Activated B cell treated with CpG ODN at 0.5 μM for 24 hours (primary cell): ENCODE measurements at regions not wholly inside any gene's neighbourhood (a gene's known extent, or its start where the extent isn't known, plus 50 kb on each side); places are given as distances from the start of the nearest gene placed in this dataset.

Source experiments
- ATAC-seq: fragments of 200-7000 bp; cut with Tn5 transposase; one replicate; pipeline ENCODE4 v1.10.0; 2021; ENCODE audit warnings: low read depth, mild to moderate bottlenecking, moderate library complexity
- CTCF ChIA-PET: fragments of 350-600 bp; sonication (Branson Sonifier 250); formaldehyde crosslinking; loops from one replicate; lab custom pipeline; 2021; ENCODE audit warnings: antibody characterized with exemption; lab: Charles Lee
- POLR2A ChIA-PET: fragments of 350-600 bp; sonication (Branson Sonifier 250); formaldehyde crosslinking; loops from one replicate; lab custom pipeline; 2021; ENCODE audit warnings: antibody characterized with exemption; lab: Charles Lee
- DNase-seq: peaks from one replicate; pipeline ENCODE4 v3.0.0; 2022
- H3K27ac Mint-ChIP-seq: one replicate; pipeline ENCODE4 v1.8.0; 2020; ENCODE audit warnings: mixed read lengths
- H3K27me3 Mint-ChIP-seq: one replicate; pipeline ENCODE4 v1.8.0; 2021; ENCODE audit warnings: mixed read lengths
- H3K36me3 Mint-ChIP-seq: one replicate; pipeline ENCODE4 v1.8.0; 2021; ENCODE audit warnings: low read depth, mixed read lengths
- H3K4me1 Mint-ChIP-seq: one replicate; pipeline ENCODE4 v1.8.0; 2021; ENCODE audit warnings: mixed read lengths
- H3K4me3 Mint-ChIP-seq: one replicate; pipeline ENCODE4 v1.8.0; 2020; ENCODE audit warnings: mild to moderate bottlenecking, mixed read lengths
- H3K9me3 Mint-ChIP-seq: one replicate; pipeline ENCODE4 v1.8.0; 2020; ENCODE audit warnings: mixed read lengths
- intact Hi-C: fragments of 100-400 bp; cut with micrococcal nuclease; formaldehyde crosslinking; loops from one replicate; pipeline ENCODE4 v1.15.1; 2024
- TF ChIP-seq, protein P1 (sequence below): fragments of 200-600 bp; IDR thresholded peaks from one replicate; pipeline ENCODE4 v1.8.0; 2022; ENCODE audit warnings: antibody characterized with exemption, mild to moderate bottlenecking

- H3K36me3 Mint-ChIP-seq: no peaks in the 10 kb centered on the region
- POLR2A ChIA-PET: no interaction called here
- no peak overlapping the region for H3K27ac Mint-ChIP-seq
- no peaks in the 10 kb centered on the region for H3K27me3 Mint-ChIP-seq
- no peak for DNase-seq
- no peak for ATAC-seq
- H3K4me1 Mint-ChIP-seq: no peaks in the 10 kb centered on the region
- no peak overlapping the region for H3K4me3 Mint-ChIP-seq
- intact Hi-C loops: no loop called here
- no peaks in the 10 kb centered on the region for H3K9me3 Mint-ChIP-seq
- CTCF ChIA-PET: no interaction called here
- TF ChIP-seq, protein P1, sequence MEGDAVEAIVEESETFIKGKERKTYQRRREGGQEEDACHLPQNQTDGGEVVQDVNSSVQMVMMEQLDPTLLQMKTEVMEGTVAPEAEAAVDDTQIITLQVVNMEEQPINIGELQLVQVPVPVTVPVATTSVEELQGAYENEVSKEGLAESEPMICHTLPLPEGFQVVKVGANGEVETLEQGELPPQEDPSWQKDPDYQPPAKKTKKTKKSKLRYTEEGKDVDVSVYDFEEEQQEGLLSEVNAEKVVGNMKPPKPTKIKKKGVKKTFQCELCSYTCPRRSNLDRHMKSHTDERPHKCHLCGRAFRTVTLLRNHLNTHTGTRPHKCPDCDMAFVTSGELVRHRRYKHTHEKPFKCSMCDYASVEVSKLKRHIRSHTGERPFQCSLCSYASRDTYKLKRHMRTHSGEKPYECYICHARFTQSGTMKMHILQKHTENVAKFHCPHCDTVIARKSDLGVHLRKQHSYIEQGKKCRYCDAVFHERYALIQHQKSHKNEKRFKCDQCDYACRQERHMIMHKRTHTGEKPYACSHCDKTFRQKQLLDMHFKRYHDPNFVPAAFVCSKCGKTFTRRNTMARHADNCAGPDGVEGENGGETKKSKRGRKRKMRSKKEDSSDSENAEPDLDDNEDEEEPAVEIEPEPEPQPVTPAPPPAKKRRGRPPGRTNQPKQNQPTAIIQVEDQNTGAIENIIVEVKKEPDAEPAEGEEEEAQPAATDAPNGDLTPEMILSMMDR: no peak
These were observed 99.8 kb downstream of the ATPSCKMT start for GRCh38 chr5:10149911-10150310.

- H3K27me3 Mint-ChIP-seq: no peaks in the 10 kb centered on the region
- DNase-seq (no peak), ATAC-seq (no peak)
- H3K4me1 Mint-ChIP-seq: no peaks in the 10 kb centered on the region
- H3K27ac Mint-ChIP-seq: no peak overlapping the region
- CTCF ChIA-PET: no interaction called here
- intact Hi-C loops: no loop called here
- no peaks in the 10 kb centered on the region for H3K9me3 Mint-ChIP-seq
- POLR2A ChIA-PET: no interaction called here
- TF ChIP-seq, protein P1: no peak
- no peaks in the 10 kb centered on the region for H3K36me3 Mint-ChIP-seq
- H3K4me3 Mint-ChIP-seq: no peak overlapping the region
These were observed 103.7 kb downstream of the ATPSCKMT start for GRCh38 chr5:10145923-10146401.

DNA sequence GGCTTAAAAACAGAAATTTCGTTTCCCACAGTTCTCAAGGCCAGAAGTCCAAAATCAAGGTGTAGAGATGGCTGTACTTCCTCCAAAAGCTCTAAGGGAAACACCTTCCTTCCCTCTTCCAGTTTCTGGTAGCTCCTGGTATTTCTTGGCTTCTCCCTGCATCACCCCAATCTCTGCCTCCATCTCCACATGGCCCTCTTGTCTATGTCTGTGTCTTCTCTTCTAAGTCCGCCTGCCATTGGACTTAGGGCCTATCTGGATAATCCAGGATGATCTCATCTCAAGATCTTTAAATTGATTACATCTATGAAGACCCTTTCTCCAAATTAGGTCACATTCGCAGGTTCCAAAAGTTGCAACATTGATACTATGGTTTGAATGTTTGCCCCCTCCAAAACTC is 105.6 kb downstream of the ATPSCKMT start:
- no peak for ATAC-seq
- POLR2A ChIA-PET: no interaction called here
- Mint-ChIP-seq H3K4me3 (no peak overlapping the region), H3K27ac (no peak overlapping the region), H3K27me3 (no peaks in the 10 kb centered on the region), H3K36me3 (no peaks in the 10 kb centered on the region), H3K4me1 (peaks cover 1% of the 10 kb centered on the region), H3K9me3 (no peaks in the 10 kb centered on the region)
- TF ChIP-seq, protein P1: no peak
- intact Hi-C loops: no loop called here
- CTCF ChIA-PET: no interaction called here
- DNase-seq: no peak

- ATAC-seq: no peak
- ChIA-PET POLR2A (no interaction called here), CTCF (no interaction called here)
- H3K4me1 Mint-ChIP-seq: peaks cover 1% of the 10 kb centered on the region
- no peak overlapping the region for H3K4me3 Mint-ChIP-seq
- no peaks in the 10 kb centered on the region for H3K9me3 Mint-ChIP-seq
- H3K27me3 Mint-ChIP-seq: no peaks in the 10 kb centered on the region
- intact Hi-C loops: no loop called here
- no peaks in the 10 kb centered on the region for H3K36me3 Mint-ChIP-seq
- H3K27ac Mint-ChIP-seq: no peak overlapping the region
- TF ChIP-seq, protein P1: no peak
- DNase-seq: no peak
These were observed 109.3 kb downstream of the ATPSCKMT start for GRCh38 chr5:10140195-10140973.

GRCh38 chr5:10138395-10139057 is 111.2 kb downstream of the ATPSCKMT start:
- intact Hi-C loops: no loop called here
- no peaks in the 10 kb centered on the region for H3K27me3 Mint-ChIP-seq
- no peaks in the 10 kb centered on the region for H3K36me3 Mint-ChIP-seq
- no peak for ATAC-seq
- H3K4me1 Mint-ChIP-seq: peaks cover 1% of the 10 kb centered on the region
- TF ChIP-seq, protein P1: no peak
- CTCF ChIA-PET: no interaction called here
- DNase-seq: no peak
- POLR2A ChIA-PET: no interaction called here
- no peaks in the 10 kb centered on the region for H3K9me3 Mint-ChIP-seq
- H3K4me3 Mint-ChIP-seq: no peak overlapping the region
- H3K27ac Mint-ChIP-seq: no peak overlapping the region
